Head of caudate nucleus (tissue), 42 donors: ENCODE measurements at regions not wholly inside any gene's neighbourhood (a gene's known extent, or its start where the extent isn't known, plus 50 kb on each side); places are given as distances from the start of the nearest gene placed in this dataset.
"Not testable (repeated sequence)": the region's sequence is repeated elsewhere in the genome, so short reads cannot be mapped to it uniquely, and the experiment has no call there.

Source experiments
- DNase-seq, 42 donors: peaks; one replicate each; pipeline versions ENCODE4 v3.0.0 to v3.0.0-alpha.2; 2020 to 2021; ENCODE audit warnings: mixed read lengths in 7 of 42
- intact Hi-C: fragments of 100-400 bp; cut with DNase I; formaldehyde crosslinking; loops from one replicate; pipeline ENCODE4 v1.15.0; 2022

DNA sequence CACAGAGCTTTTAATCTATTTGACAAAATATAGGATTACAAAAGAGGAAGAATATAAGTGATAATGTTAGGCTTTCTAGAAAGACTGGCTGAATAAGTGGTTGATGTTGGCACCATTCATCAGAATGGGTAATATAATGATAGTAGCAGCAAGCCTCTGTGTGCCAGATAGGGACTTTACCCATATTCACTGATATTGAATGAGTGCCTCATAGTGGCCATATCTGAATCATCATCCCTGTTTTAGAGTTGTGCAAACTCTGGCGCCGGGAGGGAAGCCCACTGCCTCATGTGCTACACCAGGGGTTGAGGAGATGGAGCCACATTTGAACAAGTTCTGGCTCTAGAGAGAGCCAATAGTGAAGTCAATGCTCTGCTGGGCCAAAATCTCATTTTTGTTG is 368.7 kb upstream of the CRIM1 start:
- intact Hi-C loops = no loop called here
- DNase-seq = no peak

DNA sequence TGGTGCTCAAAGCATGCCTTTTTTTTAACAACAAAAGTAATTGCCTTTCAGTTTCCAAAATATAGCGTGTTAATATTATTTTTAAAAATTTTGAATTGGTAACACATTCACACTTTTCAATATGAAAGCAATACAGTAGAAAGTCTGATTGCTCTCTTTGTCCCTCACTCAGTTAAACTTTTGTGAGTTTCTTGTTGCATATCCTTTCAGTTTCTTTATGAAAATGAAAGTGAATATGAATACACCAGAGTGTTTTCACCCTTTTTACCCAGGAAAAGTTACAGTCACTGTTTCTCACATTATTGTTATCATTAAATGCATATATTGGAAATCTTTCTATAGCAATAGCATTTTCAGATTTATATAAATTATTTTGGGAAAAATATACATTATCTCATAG is 377.4 kb upstream of the CRIM1 start:
- intact Hi-C loops = no loop called here
- no peak for DNase-seq

- DNase-seq = peak in 1 of 42 donors; percentile 5
- intact Hi-C loops = no loop called here
Measured at GRCh38 chr2:35976611-35977010, 379.0 kb upstream of the CRIM1 start.

GRCh38 chr2:35973737-35974132 is 381.8 kb upstream of the CRIM1 start:
- intact Hi-C loops = no loop called here
- DNase-seq = peak in 1 of 42 donors; percentile 4

- DNase-seq = peak in 15 of 42 donors; percentile 12 to 62 (median 26)
Measured at GRCh38 chr2:35973132-35973736, 382.3 kb upstream of the CRIM1 start.

GRCh38 chr2:35963824-35964223 is 391.8 kb upstream of the CRIM1 start:
- intact Hi-C loops = no loop called here
- DNase-seq = no peak

More at GRCh38 chr2:35973132-35973736, 382.3 kb upstream of the CRIM1 start:
- intact Hi-C loops = no loop called here

DNA sequence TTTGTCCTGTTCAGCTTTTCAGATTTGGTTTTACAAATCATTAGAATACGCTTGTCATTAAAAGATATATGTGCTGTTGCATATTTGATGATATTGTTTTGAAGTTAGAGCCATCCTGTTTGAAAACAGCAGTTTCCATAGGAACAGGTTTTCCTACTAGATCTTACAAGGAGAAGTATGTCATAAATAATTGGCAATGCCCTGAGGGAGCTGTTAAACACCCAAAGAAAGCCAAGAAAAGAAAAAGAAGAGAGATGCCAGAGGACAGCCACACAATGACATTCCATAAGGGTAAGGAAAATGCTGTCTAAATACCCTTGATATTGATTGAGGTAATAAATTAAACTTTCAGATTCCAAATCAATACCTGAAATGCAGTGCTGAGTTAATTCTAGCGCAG is 392.2 kb upstream of the CRIM1 start:
- intact Hi-C loops = no loop called here
- no peak for DNase-seq

DNA sequence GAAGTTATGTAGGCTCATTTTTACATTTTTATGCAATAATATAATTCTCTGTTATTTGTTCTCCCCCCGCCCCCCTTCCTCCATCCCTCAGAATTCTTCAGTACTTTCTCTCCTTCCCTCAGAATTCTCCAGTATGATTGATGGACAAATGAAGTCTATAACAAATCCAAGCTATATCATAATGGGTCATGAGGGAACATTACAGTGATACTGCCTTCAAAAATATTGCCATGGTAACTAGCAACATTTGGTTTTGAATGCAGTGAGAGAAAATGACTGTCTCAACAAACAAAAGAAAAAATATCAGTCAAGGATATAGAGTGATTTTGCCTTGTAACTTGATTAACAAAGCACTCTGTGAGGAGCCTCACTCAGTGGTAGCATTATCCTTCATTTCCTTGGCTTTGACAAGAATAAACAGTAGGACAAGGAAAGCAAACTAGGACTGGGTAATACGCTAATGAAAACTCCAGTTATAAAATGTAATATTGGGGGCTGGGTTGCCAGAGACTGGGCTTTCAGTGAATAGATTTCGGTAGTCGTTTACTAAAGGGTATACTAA is 392.9 kb upstream of the CRIM1 start:
- intact Hi-C loops = no loop called here

GRCh38 chr2:35960596-35960995 is 395.0 kb upstream of the CRIM1 start:
- no peak for DNase-seq
- intact Hi-C loops = no loop called here

More for the DNA sequence above, 392.9 kb upstream of the CRIM1 start:
- no peak for DNase-seq

- DNase-seq, intact Hi-C loops: not testable (repeated sequence)
Measured at GRCh38 chr2:35957053-35957452, 398.5 kb upstream of the CRIM1 start.

DNA sequence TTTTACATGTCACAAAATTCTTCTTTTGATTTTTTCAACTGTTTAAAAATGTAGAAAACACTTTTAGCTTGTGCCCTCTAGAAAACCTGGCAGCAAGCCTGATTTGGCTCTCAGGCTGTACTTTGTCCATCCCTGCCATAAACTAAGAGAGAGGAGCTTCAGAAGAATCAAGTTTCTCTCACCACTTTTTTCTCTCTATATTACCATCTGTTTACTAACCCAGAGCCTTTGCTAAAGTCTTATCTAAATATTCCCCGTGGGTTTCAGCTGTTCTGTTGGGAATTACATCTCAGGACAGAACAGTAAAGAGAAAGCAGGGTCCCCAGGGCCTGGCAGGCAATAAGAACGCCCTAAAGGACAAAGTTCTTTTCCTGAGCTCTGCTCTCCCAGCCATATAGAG is 409.1 kb upstream of the CRIM1 start:
- DNase-seq = peak in 1 of 42 donors; percentile 9
- intact Hi-C loops = no loop called here

DNA sequence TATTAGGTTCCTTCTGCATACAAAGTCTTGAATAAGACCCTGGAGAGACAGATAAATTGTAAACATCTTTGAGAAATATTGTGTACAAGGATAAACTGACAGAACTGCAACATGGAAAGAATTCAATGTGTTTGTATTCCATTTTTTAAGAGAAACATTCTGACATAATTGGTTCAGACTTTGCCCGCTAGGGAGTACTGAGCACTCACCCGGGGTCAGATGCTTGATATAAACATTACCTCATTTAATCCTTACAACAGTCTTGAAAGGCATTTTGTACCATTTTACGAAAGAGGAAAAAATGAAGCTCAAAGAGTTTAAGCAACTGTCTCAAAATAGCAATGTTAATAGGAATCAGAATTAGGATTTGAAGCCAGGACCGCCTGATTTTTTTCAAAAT is 416.7 kb upstream of the CRIM1 start:
- DNase-seq = no peak
- intact Hi-C loops = no loop called here

GRCh38 chr2:35933031-35933430 is 422.5 kb upstream of the CRIM1 start:
- no peak for DNase-seq

DNA sequence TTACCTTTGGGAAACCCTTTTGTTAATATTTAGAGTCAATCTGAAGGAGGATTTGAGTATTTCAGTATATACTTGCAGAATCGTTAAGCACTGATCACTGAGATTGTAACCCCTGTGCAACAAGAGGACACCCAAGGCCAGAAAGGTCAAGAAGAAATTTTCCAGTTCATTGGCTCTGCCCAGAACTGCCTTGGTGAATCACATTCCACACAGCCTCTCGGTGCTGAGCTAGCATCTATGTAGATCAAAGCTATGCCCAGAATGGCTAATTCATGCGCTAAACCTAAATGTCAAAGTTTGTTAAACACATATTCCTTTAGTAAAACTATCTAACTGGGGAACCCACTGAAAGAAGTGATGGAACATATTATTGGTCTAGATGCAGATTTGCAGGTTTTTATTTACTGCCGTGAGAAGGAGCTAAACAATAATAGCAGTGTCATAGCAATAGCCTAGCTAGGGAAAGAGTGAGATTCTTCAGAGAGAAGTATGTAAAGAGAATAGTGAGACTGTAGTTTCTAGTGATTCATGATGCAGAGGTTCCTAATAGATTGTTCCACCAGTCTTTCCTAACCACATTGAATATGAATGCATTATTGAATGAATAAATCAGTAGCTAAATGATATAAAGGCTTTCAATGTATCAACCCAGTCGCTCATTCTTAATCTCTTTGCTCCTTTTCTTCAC is 423.2 kb upstream of the CRIM1 start:
- DNase-seq = no peak
- intact Hi-C loops = no loop called here

More at GRCh38 chr2:35933031-35933430, 422.5 kb upstream of the CRIM1 start:
- intact Hi-C loops = no loop called here

DNA sequence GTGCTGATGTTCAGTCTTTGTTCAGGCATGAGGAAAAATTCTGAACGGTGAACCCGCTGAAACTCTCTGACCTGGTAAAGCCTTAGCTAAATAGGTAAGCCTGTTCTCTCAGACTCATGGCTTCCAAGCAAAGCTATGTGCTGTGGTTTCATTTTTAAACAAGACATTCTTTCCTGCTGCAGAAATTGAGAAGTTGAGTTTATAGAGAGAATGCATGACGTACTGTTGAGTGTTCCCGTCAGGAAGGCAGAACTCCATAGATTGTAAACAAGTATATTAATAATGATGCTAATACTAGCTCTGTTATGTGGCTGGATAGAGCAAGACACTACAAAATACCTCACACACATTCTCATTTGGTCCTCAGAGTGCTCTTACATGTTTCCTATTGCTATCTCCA is 424.0 kb upstream of the CRIM1 start:
- intact Hi-C loops = no loop called here
- DNase-seq = no peak

GRCh38 chr2:35931115-35931514 is 424.5 kb upstream of the CRIM1 start:
- no peak for DNase-seq
- intact Hi-C loops = no loop called here

- intact Hi-C loops = no loop called here
- DNase-seq = no peak
Measured at GRCh38 chr2:35929551-35929950, 426.0 kb upstream of the CRIM1 start.

GRCh38 chr2:35920061-35920460 is 435.5 kb upstream of the CRIM1 start:
- intact Hi-C loops = no loop called here

GRCh38 chr2:35915261-35915660 is 440.3 kb upstream of the CRIM1 start:
- intact Hi-C loops = no loop called here
- DNase-seq = no peak

More at GRCh38 chr2:35920061-35920460, 435.5 kb upstream of the CRIM1 start:
- DNase-seq = no peak

- intact Hi-C loops = no loop called here
- DNase-seq = no peak
Measured at GRCh38 chr2:35891936-35892335, 463.6 kb upstream of the CRIM1 start.

DNA sequence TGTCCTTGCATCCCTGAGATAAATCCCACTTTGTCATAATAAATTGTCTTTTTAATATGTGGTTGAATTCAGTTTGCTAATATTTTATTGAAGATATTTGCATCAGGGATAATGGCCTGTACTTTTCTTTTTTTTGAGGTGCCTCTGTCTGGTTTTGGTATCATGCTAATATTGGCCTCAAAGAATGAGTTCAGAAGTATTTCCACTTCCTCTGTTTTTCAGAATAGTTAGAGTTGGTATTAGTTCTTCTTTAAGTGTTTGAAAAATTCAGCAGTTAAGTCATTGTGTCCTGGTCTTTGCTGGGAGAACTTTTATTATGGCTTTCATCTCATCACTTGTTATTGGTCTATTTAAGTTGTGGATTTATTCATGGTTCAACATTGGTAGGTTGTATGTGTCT is 464.1 kb upstream of the CRIM1 start:
- intact Hi-C loops = no loop called here
- DNase-seq = no peak
